LNCaP clone FGC (cell line): ENCODE measurements at regions not wholly inside any gene's neighbourhood (a gene's known extent, or its start where the extent isn't known, plus 50 kb on each side); places are given as distances from the start of the nearest gene placed in this dataset.
"Not testable (repeated sequence)": the region's sequence is repeated elsewhere in the genome, so short reads cannot be mapped to it uniquely, and the experiment has no call there.

Experiments used
- DNase-seq: peaks from one replicate; pipeline ENCODE4 v3.0.0-alpha.2; 2011; ENCODE audit warnings: low read depth
- H3K4me3 ChIP-seq: 2 replicates; pipeline ENCODE4 v1.5.1; 2011; ENCODE audit warnings: mild to moderate bottlenecking, low read depth, low read length, control low read depth
- TF ChIP-seq, protein P1 (sequence below): IDR thresholded peaks from 2 replicates; pipeline ENCODE4 v1.5.1; 2012; ENCODE audit warnings: mild to moderate bottlenecking; ENCODE audit not compliant: control insufficient read depth, insufficient read depth; ENCODE audit errors: extremely low read depth

DNA sequence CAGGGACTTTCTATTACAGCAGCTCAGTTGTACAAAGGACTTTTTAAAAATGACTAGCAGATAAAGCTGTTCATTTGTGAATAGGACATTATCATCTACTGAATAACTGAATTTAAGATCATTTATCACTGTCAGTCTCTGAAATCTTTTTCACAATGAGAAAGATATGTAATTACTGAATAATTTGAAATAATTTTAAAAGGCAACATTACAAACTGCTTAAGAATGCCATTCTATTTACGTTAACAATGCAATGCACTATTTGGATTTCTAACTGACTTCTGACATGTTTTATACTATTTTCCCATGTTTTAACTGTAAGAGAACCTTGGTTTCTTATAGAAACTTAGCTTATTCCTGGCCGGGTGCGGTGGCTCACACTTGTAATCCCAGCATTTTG, 2033.0 kb upstream of the PCDH20 start:
- no peak overlapping the region for H3K4me3 ChIP-seq
- TF ChIP-seq, protein P1, sequence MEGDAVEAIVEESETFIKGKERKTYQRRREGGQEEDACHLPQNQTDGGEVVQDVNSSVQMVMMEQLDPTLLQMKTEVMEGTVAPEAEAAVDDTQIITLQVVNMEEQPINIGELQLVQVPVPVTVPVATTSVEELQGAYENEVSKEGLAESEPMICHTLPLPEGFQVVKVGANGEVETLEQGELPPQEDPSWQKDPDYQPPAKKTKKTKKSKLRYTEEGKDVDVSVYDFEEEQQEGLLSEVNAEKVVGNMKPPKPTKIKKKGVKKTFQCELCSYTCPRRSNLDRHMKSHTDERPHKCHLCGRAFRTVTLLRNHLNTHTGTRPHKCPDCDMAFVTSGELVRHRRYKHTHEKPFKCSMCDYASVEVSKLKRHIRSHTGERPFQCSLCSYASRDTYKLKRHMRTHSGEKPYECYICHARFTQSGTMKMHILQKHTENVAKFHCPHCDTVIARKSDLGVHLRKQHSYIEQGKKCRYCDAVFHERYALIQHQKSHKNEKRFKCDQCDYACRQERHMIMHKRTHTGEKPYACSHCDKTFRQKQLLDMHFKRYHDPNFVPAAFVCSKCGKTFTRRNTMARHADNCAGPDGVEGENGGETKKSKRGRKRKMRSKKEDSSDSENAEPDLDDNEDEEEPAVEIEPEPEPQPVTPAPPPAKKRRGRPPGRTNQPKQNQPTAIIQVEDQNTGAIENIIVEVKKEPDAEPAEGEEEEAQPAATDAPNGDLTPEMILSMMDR = no peak
- DNase-seq = no peak

DNA sequence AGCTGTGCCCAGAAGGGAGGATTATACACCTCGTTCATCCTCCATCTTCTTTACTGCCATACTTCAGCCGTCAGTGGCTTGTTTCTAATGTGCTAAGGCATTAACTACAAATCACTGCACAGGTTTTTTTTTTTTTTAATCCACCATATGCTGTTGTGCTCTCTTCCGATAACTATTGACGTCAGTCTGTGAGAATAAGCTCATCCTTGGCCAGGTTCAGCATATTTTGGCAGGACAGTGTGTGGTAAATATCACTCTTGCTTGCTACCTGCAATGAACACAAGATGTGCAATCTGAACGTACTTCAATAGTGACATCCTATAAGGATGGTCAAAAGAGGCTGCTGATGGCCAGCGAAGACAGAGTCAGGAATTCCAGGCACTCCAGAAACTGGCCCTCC, 2030.7 kb upstream of the PCDH20 start:
- no peak for DNase-seq
- H3K4me3 ChIP-seq = no peak overlapping the region

DNA sequence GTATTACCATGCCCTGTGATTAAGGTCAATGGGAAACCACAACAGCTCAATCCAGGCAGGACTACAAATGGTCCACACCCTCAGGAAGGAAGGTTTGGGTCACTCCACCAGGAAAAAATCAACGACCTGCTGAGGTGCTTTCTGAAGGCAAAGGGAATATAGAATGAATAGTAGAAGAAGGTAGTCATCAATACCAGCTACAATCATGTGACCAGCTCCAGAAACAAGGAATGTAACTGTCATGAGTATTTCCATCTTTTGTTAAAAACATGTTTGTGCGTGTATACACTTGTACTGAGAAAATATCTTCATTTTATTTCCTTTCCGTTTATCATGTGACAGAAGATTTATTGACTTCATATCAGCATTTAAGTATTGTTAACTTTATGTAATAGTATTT, 2028.6 kb upstream of the PCDH20 start:
- not testable (repeated sequence) for H3K4me3 ChIP-seq, DNase-seq

More for the DNA sequence above, 2030.7 kb upstream of the PCDH20 start:
- TF ChIP-seq, protein P1 = no peak

DNA sequence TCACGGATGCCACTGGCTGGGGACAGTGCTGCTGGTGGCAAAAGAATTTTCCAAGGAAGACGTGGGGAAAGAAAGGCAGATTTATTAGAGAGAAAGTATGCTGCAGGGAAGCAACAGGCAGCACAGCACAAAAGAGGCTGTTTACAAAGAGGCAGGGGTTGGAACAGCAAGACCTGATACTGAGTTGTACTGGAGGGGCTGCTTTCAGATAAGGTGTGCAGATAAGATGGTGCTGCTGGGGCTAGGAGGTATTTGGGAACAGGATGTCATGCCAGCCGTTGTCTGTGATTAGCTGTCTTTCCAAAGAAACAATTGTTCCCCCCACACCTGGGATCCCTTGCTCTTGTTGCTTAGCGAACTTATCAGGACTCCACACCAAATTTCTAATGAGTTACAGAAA, 2023.3 kb upstream of the PCDH20 start:
- DNase-seq = no peak
- H3K4me3 ChIP-seq = no peak overlapping the region

DNA sequence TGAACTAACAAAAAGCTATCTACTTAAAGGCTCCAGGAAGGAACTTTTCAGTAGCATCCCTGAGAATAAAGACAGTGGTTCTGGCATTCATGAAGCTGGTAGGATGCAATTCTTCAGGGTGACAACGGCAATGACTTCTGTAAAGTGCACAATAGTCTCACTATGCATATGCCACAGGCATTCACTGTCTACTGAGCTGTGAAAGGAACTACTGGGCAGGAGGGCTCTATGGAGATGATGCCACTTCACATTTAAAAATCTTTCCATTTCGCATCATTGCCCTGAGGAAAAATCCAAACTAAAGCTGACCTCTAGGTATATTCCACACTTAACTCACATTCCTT, 2020.6 kb upstream of the PCDH20 start:
- TF ChIP-seq, protein P1 = no peak
- no peak for DNase-seq
- no peak overlapping the region for H3K4me3 ChIP-seq

More for the DNA sequence above, 2023.3 kb upstream of the PCDH20 start:
- TF ChIP-seq, protein P1 = no peak

DNA sequence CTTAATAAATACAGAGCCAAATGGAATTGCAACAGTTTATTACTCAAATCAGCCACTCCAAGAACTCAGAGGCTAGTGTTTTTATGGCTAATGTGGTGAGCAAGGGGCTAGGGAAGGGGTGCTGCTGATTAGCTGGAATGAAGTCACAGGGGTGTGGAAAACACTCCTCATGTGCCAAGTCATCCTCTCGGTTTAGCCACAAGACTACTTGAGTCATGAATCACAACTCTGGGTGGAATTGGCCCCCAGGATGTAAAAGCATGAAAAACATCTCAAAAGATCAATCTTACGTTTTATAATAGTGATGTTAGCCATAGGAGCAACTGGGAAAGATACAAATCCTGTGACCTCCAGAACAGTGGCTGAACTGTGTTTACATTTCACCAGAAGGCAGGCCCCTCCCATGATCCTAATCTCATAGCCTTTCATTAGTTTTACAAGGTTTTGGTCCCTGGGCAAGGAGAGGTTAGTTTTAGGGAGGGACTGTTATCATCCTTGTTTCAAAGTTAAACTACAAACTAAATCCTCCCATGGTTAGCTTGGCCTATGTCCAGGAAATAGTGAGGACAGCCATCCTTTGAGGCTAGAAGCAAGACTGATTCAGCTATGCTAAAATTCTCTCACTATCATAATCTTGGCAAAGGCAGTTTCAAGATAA, 2020.1 kb upstream of the PCDH20 start:
- DNase-seq = no peak
- H3K4me3 ChIP-seq = no peak overlapping the region
- TF ChIP-seq, protein P1 = no peak

DNA sequence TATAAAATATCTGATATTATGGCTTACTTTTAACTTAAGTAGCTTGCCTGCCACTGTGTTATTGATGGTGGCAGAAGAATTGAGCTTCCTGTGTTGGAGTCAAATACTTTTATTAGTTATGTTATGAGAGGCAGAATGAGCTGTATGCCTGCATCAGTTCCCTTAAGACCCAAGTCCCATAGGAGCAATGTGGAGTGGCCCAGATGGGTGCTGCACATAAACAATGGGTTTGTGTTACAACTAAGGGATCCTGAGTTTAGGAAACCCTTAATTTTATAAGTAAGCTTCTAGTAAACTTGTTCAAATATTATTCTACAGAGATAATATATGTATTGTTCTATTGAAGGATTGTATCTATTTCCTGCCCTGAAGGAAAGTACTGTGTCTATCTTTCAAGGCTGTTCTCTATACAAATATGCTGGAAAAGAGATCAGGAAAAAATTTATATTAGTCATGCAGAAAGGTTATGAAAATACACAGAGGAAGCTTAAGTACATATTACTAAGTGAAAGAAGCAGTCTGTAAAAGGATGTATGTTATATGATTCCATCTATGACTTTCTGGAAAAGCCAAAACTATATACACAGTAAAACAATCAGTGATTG, 2018.0 kb upstream of the PCDH20 start:
- TF ChIP-seq, protein P1 = no peak
- DNase-seq = no peak
- no peak overlapping the region for H3K4me3 ChIP-seq
